Astrocyte of the spinal cord (primary cell): ENCODE measurements at regions not wholly inside any gene's neighbourhood (a gene's known extent, or its start where the extent isn't known, plus 50 kb on each side); places are given as distances from the start of the nearest gene placed in this dataset.

ENCODE experiments used
- DNase-seq: peaks from one replicate; pipeline ENCODE4 v3.0.0; 2011; ENCODE audit warnings: low read depth, low spot score
- H3K4me3 ChIP-seq: 2 replicates; pipeline ENCODE4 v1.5.1; 2011; ENCODE audit warnings: low read depth, mild to moderate bottlenecking, low read length, moderate library complexity
- in situ Hi-C: cut with HindIII; loops from 2 replicates; pipeline ENCODE4 v1.10.0; 2017; ENCODE audit warnings: low sequenced_read_pairs
- TF ChIP-seq, protein P1 (sequence below): IDR thresholded peaks from 2 replicates; pipeline ENCODE4 v1.5.1; 2012; ENCODE audit warnings: low read depth, mild to moderate bottlenecking, low read length, inconsistent platforms

DNA sequence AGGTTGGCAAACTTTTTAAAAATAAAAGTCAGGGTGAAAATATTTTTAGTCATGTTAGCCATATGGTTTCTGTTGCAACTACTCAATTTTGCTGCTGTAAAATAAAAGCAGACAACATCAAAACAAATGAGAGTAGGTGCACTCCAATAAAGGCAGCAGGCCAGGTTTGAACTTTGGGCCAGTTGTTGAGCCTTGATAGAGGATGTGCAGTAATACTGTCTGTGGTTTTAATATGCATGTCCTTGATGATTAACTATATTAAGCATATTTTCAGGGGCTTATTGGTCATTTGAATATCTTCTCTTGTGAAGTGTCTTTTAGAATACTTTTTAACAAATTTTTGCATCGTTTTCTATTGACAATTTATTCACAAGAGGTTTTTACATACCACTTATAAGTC, 1399.9 kb upstream of the B3GALT2 start:
- TF ChIP-seq, protein P1, sequence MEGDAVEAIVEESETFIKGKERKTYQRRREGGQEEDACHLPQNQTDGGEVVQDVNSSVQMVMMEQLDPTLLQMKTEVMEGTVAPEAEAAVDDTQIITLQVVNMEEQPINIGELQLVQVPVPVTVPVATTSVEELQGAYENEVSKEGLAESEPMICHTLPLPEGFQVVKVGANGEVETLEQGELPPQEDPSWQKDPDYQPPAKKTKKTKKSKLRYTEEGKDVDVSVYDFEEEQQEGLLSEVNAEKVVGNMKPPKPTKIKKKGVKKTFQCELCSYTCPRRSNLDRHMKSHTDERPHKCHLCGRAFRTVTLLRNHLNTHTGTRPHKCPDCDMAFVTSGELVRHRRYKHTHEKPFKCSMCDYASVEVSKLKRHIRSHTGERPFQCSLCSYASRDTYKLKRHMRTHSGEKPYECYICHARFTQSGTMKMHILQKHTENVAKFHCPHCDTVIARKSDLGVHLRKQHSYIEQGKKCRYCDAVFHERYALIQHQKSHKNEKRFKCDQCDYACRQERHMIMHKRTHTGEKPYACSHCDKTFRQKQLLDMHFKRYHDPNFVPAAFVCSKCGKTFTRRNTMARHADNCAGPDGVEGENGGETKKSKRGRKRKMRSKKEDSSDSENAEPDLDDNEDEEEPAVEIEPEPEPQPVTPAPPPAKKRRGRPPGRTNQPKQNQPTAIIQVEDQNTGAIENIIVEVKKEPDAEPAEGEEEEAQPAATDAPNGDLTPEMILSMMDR: no peak
- in situ Hi-C loops: no loop called here

DNA sequence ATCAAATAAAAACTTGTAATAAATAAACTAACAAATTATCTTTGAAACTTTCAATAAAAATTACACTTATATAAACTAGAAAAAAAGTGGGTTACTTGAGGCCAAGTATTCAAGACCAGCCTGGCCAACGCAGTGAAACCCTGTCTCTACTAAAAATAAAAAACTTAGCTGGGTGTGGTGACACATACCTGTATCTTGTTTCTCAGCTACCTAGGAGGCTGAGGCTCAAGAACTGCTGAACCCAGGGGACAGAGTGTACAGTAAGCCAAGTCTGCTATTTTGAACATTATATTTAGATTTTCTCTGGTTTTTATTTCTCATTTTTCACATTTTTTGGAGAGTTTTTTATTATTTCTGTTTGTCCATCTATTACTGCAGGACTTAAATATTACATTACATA, 1397.6 kb upstream of the B3GALT2 start:
- in situ Hi-C loops: no loop called here
- no peak for DNase-seq
- no peak overlapping the region for H3K4me3 ChIP-seq
- TF ChIP-seq, protein P1: no peak

More for the DNA sequence above, 1399.9 kb upstream of the B3GALT2 start:
- no peak for DNase-seq
- no peak overlapping the region for H3K4me3 ChIP-seq

- H3K4me3 ChIP-seq: no peak overlapping the region
- no peak for DNase-seq
- in situ Hi-C loops: no loop called here
- TF ChIP-seq, protein P1: no peak
Measured at GRCh38 chr1:194570476-194570875, 1384.1 kb upstream of the B3GALT2 start.

DNA sequence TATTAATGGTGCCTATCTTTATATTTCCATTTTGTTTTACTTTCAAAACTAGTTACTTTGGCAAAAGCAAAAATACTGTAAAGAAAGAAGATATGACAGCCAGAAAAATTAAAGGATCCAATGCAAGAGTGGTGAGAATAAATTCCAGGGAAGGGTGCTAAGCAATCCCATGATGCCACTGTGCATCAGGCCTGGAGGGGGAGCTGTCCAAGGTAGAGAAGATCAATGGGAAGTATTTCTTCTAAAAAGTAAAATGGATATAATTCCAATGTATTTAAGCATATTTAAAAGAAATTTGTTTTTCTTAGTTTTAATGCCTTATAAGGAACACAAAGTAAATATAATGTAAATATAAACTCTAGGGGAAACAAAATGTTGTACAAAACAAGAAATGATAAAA, 1382.2 kb upstream of the B3GALT2 start:
- TF ChIP-seq, protein P1: no peak
- no peak overlapping the region for H3K4me3 ChIP-seq
- in situ Hi-C loops: no loop called here
- DNase-seq: no peak

- no peak overlapping the region for H3K4me3 ChIP-seq
- TF ChIP-seq, protein P1: no peak
- in situ Hi-C loops: no loop called here
- no peak for DNase-seq
Measured at GRCh38 chr1:194548071-194548470, 1361.7 kb upstream of the B3GALT2 start.

GRCh38 chr1:194544012-194544411, 1357.6 kb upstream of the B3GALT2 start:
- no peak for DNase-seq
- in situ Hi-C loops: no loop called here
- TF ChIP-seq, protein P1: no peak
- no peak overlapping the region for H3K4me3 ChIP-seq

DNA sequence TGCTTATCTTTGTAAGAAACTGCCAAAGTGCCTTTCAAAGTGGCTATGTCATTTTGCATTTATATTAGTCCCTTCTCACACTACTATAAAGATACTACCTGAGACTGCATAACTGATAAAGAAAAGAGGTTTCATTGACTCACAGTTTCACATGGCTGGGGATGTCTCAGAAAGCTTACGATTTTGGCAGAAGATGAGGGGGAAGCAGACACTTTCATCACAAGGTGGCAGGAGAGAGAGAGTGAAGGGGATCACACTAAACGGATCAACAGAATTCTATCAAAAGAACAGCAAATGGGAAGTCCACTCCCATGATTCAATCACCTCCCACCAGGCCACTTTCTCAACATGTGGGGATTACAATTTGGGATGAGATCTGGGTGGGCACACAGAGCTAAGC, 1352.0 kb upstream of the B3GALT2 start:
- TF ChIP-seq, protein P1: no peak
- in situ Hi-C loops: no loop called here
- H3K4me3 ChIP-seq: no peak overlapping the region
- no peak for DNase-seq
